ENCODE measurements at regions not wholly inside any gene's neighbourhood (a gene's known extent, or its start where the extent isn't known, plus 50 kb on each side); places are given as distances from the start of the nearest gene placed in this dataset.

GRCh38 chr7:47663851-47664250, 81.9 kb upstream of the TNS3 start:
- no peak for DNase-seq (ENCODE audit: low spot score)

GRCh38 chr7:47663213-47663612, 81.3 kb upstream of the TNS3 start:
- no peak for DNase-seq (ENCODE audit: low spot score)

- no peak for DNase-seq (ENCODE audit: low spot score)
These were observed 79.3 kb upstream of the TNS3 start for GRCh38 chr7:47661051-47661714.

GRCh38 chr7:47659664-47660462, 78.0 kb upstream of the TNS3 start:
- no peak for DNase-seq (ENCODE audit: low spot score)

- no peak for DNase-seq (ENCODE audit: low spot score)
These were observed 77.2 kb upstream of the TNS3 start for GRCh38 chr7:47658886-47659635.

- no peak for DNase-seq (ENCODE audit: low spot score)
These were observed 75.2 kb upstream of the TNS3 start for GRCh38 chr7:47657126-47657525.

GRCh38 chr7:47654672-47655298, 72.9 kb upstream of the TNS3 start:
- no peak for DNase-seq (ENCODE audit: low spot score)

GRCh38 chr7:47653550-47654411, 71.9 kb upstream of the TNS3 start:
- no peak for DNase-seq (ENCODE audit: low spot score)

GRCh38 chr7:47652591-47652990, 70.7 kb upstream of the TNS3 start:
- no peak for DNase-seq (ENCODE audit: low spot score)

- DNase-seq (ENCODE audit: low spot score) = no peak
These were observed 69.7 kb upstream of the TNS3 start for GRCh38 chr7:47651355-47652317.

- no peak for DNase-seq (ENCODE audit: low spot score)
These were observed 68.0 kb upstream of the TNS3 start for GRCh38 chr7:47649919-47650318.

GRCh38 chr7:47648275-47648925, 66.5 kb upstream of the TNS3 start:
- no peak for DNase-seq (ENCODE audit: low spot score)

GRCh38 chr7:47647918-47648250, 66.0 kb upstream of the TNS3 start:
- no peak for DNase-seq (ENCODE audit: low spot score)

GRCh38 chr7:47647181-47647917, 65.4 kb upstream of the TNS3 start:
- no peak for DNase-seq (ENCODE audit: low spot score)

- DNase-seq (ENCODE audit: low spot score) = no peak
These were observed 61.9 kb upstream of the TNS3 start for GRCh38 chr7:47643716-47644400.

- DNase-seq (ENCODE audit: low spot score) = no peak
These were observed 58.4 kb upstream of the TNS3 start for GRCh38 chr7:47640265-47640664.

- DNase-seq (ENCODE audit: low spot score) = no peak
These were observed 57.7 kb upstream of the TNS3 start for GRCh38 chr7:47639495-47640110.

GRCh38 chr7:47638679-47639315, 56.9 kb upstream of the TNS3 start:
- no peak for DNase-seq (ENCODE audit: low spot score)
